DOHH2 (cell line): ENCODE measurements at regions not wholly inside any gene's neighbourhood (a gene's known extent, or its start where the extent isn't known, plus 50 kb on each side); places are given as distances from the start of the nearest gene placed in this dataset.

Experiments used
- CTCF ChIP-seq: fragments of 200-600 bp; sonication (generic); IDR thresholded peaks from one replicate; pipeline ENCODE4 v1.5.1; 2014; ENCODE audit warnings: antibody characterized with exemption, mild to moderate bottlenecking, low read depth, low read length; ENCODE audit not compliant: poor library complexity, severe bottlenecking
- EZH2phosphoT487 ChIP-seq: fragments of 200-600 bp; sonication (generic); IDR thresholded peaks from 2 replicates; pipeline ENCODE4 v1.6.1; 2017; ENCODE audit warnings: borderline replicate concordance, mild to moderate bottlenecking, antibody characterized with exemption, low read length, moderate library complexity, mixed read lengths

DNA sequence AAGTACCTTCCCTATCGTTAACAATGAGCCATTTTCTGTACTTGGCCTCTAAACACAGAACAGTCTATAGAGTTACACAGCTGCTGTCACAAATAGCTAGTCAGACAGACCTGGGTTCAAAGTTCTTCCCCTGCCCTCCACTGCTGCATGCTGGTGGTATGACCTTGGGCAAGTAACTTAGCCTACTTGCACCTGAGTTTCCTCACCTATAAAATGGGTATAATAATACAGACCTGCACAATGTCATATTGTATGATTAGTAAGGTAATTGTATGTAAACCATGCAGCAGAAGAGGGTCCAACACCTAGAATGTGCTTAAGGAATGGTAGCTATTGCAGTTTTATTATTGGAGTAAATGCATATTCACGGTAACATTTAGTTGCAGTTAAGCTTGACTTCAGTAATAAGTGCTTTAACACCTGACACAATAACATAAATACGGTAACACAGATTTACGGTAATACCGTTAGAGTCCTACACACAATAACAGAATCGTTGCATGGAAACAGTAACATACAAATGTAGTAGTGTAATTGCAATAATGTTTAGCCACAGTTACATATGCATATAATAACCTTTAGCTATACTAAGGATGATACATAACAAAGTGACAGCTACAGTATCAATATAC lies 193.3 kb upstream of the CSF3R start:
- TF ChIP-seq CTCF (no peak), EZH2phosphoT487 (no peak)
